ENCODE measurements at regions not wholly inside any gene's neighbourhood (a gene's known extent, or its start where the extent isn't known, plus 50 kb on each side); places are given as distances from the start of the nearest gene placed in this dataset.

GRCh38 chr3:34218706-34219385, 420.4 kb downstream of the PDCD6IP start:
- 73% methylated on average over 3 of the region's 5 CpGs for WGBS (ENCODE audit: insufficient coverage)
- ChIA-PET CTCF (no interaction called here), POLR2A (no interaction called here)
- Histone ChIP-seq H3K27me3 (replicated peaks in 2 of 5; ENCODE audit: control insufficient read depth in 4 of 5, insufficient read depth in 5 of 5, low read length in 4 of 5) (no peaks in the 10 kb centered on the region), H3K36me3 (ENCODE audit: control insufficient read depth in 4 of 4, insufficient read depth in 4 of 4, low read length in 3 of 4) (no peaks in the 10 kb centered on the region), H3K9me3 (ENCODE audit: control extremely low read depth in 1 of 5, control insufficient read depth in 4 of 5, insufficient read depth in 2 of 5, low read depth in 1 of 5, low read length in 4 of 5) (no peaks in the 10 kb centered on the region), H3K4me1 (ENCODE audit: control extremely low read depth in 1 of 4, control insufficient read depth in 4 of 4, insufficient read depth in 4 of 4, low read length in 3 of 4) (peaks cover 0 to 9% (median 2%) of the 10 kb centered on the region in 4 experiments), H3K27ac (ENCODE audit: insufficient read depth in 1 of 2, low read depth in 1 of 2, low read length in 2 of 2, poor library complexity in 1 of 2, severe bottlenecking in 2 of 2) (no peak overlapping the region), H3K4me3 (ENCODE audit: control insufficient read depth in 1 of 7, extremely low read depth in 1 of 7, insufficient read depth in 4 of 7, low read depth in 2 of 7, low read length in 6 of 7) (no peak overlapping the region)
- no peak for DNase-seq

GRCh38 chr3:34219556-34219955, 421.1 kb downstream of the PDCD6IP start:
- no peaks in the 10 kb centered on the region for H3K27me3 ChIP-seq (replicated peaks in 2 of 5; ENCODE audit: control insufficient read depth in 4 of 5, insufficient read depth in 5 of 5, low read length in 4 of 5)
- no peak overlapping the region for H3K27ac ChIP-seq (ENCODE audit: insufficient read depth in 1 of 2, low read depth in 1 of 2, low read length in 2 of 2, poor library complexity in 1 of 2, severe bottlenecking in 2 of 2)
- no peaks in the 10 kb centered on the region for H3K36me3 ChIP-seq (ENCODE audit: control insufficient read depth in 4 of 4, insufficient read depth in 4 of 4, low read length in 3 of 4)
- H3K9me3 ChIP-seq (ENCODE audit: control extremely low read depth in 1 of 5, control insufficient read depth in 4 of 5, insufficient read depth in 2 of 5, low read depth in 1 of 5, low read length in 4 of 5): no peaks in the 10 kb centered on the region
- 100% methylated on average over 1 of the region's 1 CpG for WGBS (ENCODE audit: insufficient coverage)
- DNase-seq: no peak
- POLR2A ChIA-PET: no interaction called here
- CTCF ChIA-PET: no interaction called here
- peaks cover 0 to 9% (median 2%) of the 10 kb centered on the region in 4 experiments for H3K4me1 ChIP-seq (ENCODE audit: control extremely low read depth in 1 of 4, control insufficient read depth in 4 of 4, insufficient read depth in 4 of 4, low read length in 3 of 4)
- no peak overlapping the region for H3K4me3 ChIP-seq (ENCODE audit: control insufficient read depth in 1 of 7, extremely low read depth in 1 of 7, insufficient read depth in 4 of 7, low read depth in 2 of 7, low read length in 6 of 7)

GRCh38 chr3:34225821-34226366, 427.5 kb downstream of the PDCD6IP start:
- ChIA-PET POLR2A (no interaction called here), CTCF (no interaction called here)
- no peak for DNase-seq
- no peak overlapping the region for H3K4me3 ChIP-seq (ENCODE audit: control insufficient read depth in 1 of 7, extremely low read depth in 1 of 7, insufficient read depth in 4 of 7, low read depth in 2 of 7, low read length in 6 of 7)
- H3K9me3 ChIP-seq (ENCODE audit: control extremely low read depth in 1 of 5, control insufficient read depth in 4 of 5, insufficient read depth in 2 of 5, low read depth in 1 of 5, low read length in 4 of 5): no peaks in the 10 kb centered on the region
- no peak overlapping the region for H3K27ac ChIP-seq (ENCODE audit: insufficient read depth in 1 of 2, low read depth in 1 of 2, low read length in 2 of 2, poor library complexity in 1 of 2, severe bottlenecking in 2 of 2)
- no peaks in the 10 kb centered on the region for H3K4me1 ChIP-seq (ENCODE audit: control extremely low read depth in 1 of 4, control insufficient read depth in 4 of 4, insufficient read depth in 4 of 4, low read length in 3 of 4)
- no peaks in the 10 kb centered on the region for H3K36me3 ChIP-seq (ENCODE audit: control insufficient read depth in 4 of 4, insufficient read depth in 4 of 4, low read length in 3 of 4)
- no CpG with 5 or more reads among the region's 3 CpGs for WGBS (ENCODE audit: insufficient coverage)
- no peaks in the 10 kb centered on the region for H3K27me3 ChIP-seq (replicated peaks in 2 of 5; ENCODE audit: control insufficient read depth in 4 of 5, insufficient read depth in 5 of 5, low read length in 4 of 5)

- Histone ChIP-seq H3K27ac (ENCODE audit: insufficient read depth in 1 of 2, low read depth in 1 of 2, low read length in 2 of 2, poor library complexity in 1 of 2, severe bottlenecking in 2 of 2) (no peak overlapping the region), H3K4me3 (ENCODE audit: control insufficient read depth in 1 of 7, extremely low read depth in 1 of 7, insufficient read depth in 4 of 7, low read depth in 2 of 7, low read length in 6 of 7) (no peak overlapping the region), H3K27me3 (replicated peaks in 2 of 5; ENCODE audit: control insufficient read depth in 4 of 5, insufficient read depth in 5 of 5, low read length in 4 of 5) (no peaks in the 10 kb centered on the region), H3K36me3 (ENCODE audit: control insufficient read depth in 4 of 4, insufficient read depth in 4 of 4, low read length in 3 of 4) (no peaks in the 10 kb centered on the region), H3K9me3 (ENCODE audit: control extremely low read depth in 1 of 5, control insufficient read depth in 4 of 5, insufficient read depth in 2 of 5, low read depth in 1 of 5, low read length in 4 of 5) (no peaks in the 10 kb centered on the region), H3K4me1 (ENCODE audit: control extremely low read depth in 1 of 4, control insufficient read depth in 4 of 4, insufficient read depth in 4 of 4, low read length in 3 of 4) (no peaks in the 10 kb centered on the region)
- DNase-seq: no peak
- 95% methylated on average over 5 of the region's 5 CpGs for WGBS (ENCODE audit: insufficient coverage)
- CTCF ChIA-PET: no interaction called here
- POLR2A ChIA-PET: no interaction called here
Measured at GRCh38 chr3:34229876-34230275, 431.4 kb downstream of the PDCD6IP start.

GRCh38 chr3:34235096-34235495, 436.7 kb downstream of the PDCD6IP start:
- H3K9me3 ChIP-seq (ENCODE audit: control extremely low read depth in 1 of 5, control insufficient read depth in 4 of 5, insufficient read depth in 2 of 5, low read depth in 1 of 5, low read length in 4 of 5): no peaks in the 10 kb centered on the region
- H3K36me3 ChIP-seq (ENCODE audit: control insufficient read depth in 4 of 4, insufficient read depth in 4 of 4, low read length in 3 of 4): no peaks in the 10 kb centered on the region
- H3K4me1 ChIP-seq (ENCODE audit: control extremely low read depth in 1 of 4, control insufficient read depth in 4 of 4, insufficient read depth in 4 of 4, low read length in 3 of 4): peaks cover 0 to 2% (median 0%) of the 10 kb centered on the region in 4 experiments
- WGBS (ENCODE audit: insufficient coverage): 100% methylated on average over 1 of the region's 2 CpGs
- DNase-seq: no peak
- ChIA-PET CTCF (interaction anchor here (1.6 kb wide), 1 partner anchor 25 kb away, joined by 6 read pairs; no protein-coding TSS in a partner anchor), POLR2A (interaction anchor here (0.6 kb wide), 1 partner anchor 454 kb away, joined by 3 read pairs; no protein-coding TSS in a partner anchor)
- H3K27me3 ChIP-seq (replicated peaks in 2 of 5; ENCODE audit: control insufficient read depth in 4 of 5, insufficient read depth in 5 of 5, low read length in 4 of 5): no peaks in the 10 kb centered on the region
- no peak overlapping the region for H3K27ac ChIP-seq (ENCODE audit: insufficient read depth in 1 of 2, low read depth in 1 of 2, low read length in 2 of 2, poor library complexity in 1 of 2, severe bottlenecking in 2 of 2)
- no peak overlapping the region for H3K4me3 ChIP-seq (ENCODE audit: control insufficient read depth in 1 of 7, extremely low read depth in 1 of 7, insufficient read depth in 4 of 7, low read depth in 2 of 7, low read length in 6 of 7)

GRCh38 chr3:34237946-34238345, 439.5 kb downstream of the PDCD6IP start:
- no peaks in the 10 kb centered on the region for H3K9me3 ChIP-seq (ENCODE audit: control extremely low read depth in 1 of 5, control insufficient read depth in 4 of 5, insufficient read depth in 2 of 5, low read depth in 1 of 5, low read length in 4 of 5)
- H3K4me3 ChIP-seq (ENCODE audit: control insufficient read depth in 1 of 7, extremely low read depth in 1 of 7, insufficient read depth in 4 of 7, low read depth in 2 of 7, low read length in 6 of 7): no peak overlapping the region
- POLR2A ChIA-PET: no interaction called here
- H3K4me1 ChIP-seq (ENCODE audit: control extremely low read depth in 1 of 4, control insufficient read depth in 4 of 4, insufficient read depth in 4 of 4, low read length in 3 of 4): peaks cover 0 to 2% (median 0%) of the 10 kb centered on the region in 4 experiments
- no peaks in the 10 kb centered on the region for H3K36me3 ChIP-seq (ENCODE audit: control insufficient read depth in 4 of 4, insufficient read depth in 4 of 4, low read length in 3 of 4)
- no peak for DNase-seq
- no CpG with 5 or more reads among the region's 1 CpG for WGBS (ENCODE audit: insufficient coverage)
- CTCF ChIA-PET: interaction anchor here (0.6 kb wide), 1 partner anchor 22 kb away, joined by 3 read pairs; no protein-coding TSS in a partner anchor
- no peak overlapping the region for H3K27ac ChIP-seq (ENCODE audit: insufficient read depth in 1 of 2, low read depth in 1 of 2, low read length in 2 of 2, poor library complexity in 1 of 2, severe bottlenecking in 2 of 2)
- no peaks in the 10 kb centered on the region for H3K27me3 ChIP-seq (replicated peaks in 2 of 5; ENCODE audit: control insufficient read depth in 4 of 5, insufficient read depth in 5 of 5, low read length in 4 of 5)

- Histone ChIP-seq H3K27me3 (replicated peaks in 2 of 5; ENCODE audit: control insufficient read depth in 4 of 5, insufficient read depth in 5 of 5, low read length in 4 of 5) (no peaks in the 10 kb centered on the region), H3K27ac (ENCODE audit: insufficient read depth in 1 of 2, low read depth in 1 of 2, low read length in 2 of 2, poor library complexity in 1 of 2, severe bottlenecking in 2 of 2) (no peak overlapping the region), H3K4me3 (ENCODE audit: control insufficient read depth in 1 of 7, extremely low read depth in 1 of 7, insufficient read depth in 4 of 7, low read depth in 2 of 7, low read length in 6 of 7) (no peak overlapping the region), H3K4me1 (ENCODE audit: control extremely low read depth in 1 of 4, control insufficient read depth in 4 of 4, insufficient read depth in 4 of 4, low read length in 3 of 4) (peaks cover 0 to 2% (median 0%) of the 10 kb centered on the region in 4 experiments), H3K9me3 (ENCODE audit: control extremely low read depth in 1 of 5, control insufficient read depth in 4 of 5, insufficient read depth in 2 of 5, low read depth in 1 of 5, low read length in 4 of 5) (no peaks in the 10 kb centered on the region), H3K36me3 (ENCODE audit: control insufficient read depth in 4 of 4, insufficient read depth in 4 of 4, low read length in 3 of 4) (no peaks in the 10 kb centered on the region)
- 100% methylated on average over 1 of the region's 1 CpG for WGBS (ENCODE audit: insufficient coverage)
- DNase-seq: no peak
- CTCF ChIA-PET: interaction anchor here (0.6 to 1.1 kb wide), 2 partner anchors 22 kb away, joined by 3 to 4 read pairs; no protein-coding TSS in a partner anchor
- POLR2A ChIA-PET: no interaction called here
Measured at GRCh38 chr3:34238407-34238806, 440.0 kb downstream of the PDCD6IP start.
